GM21526 (cell line): ENCODE measurements at regions not wholly inside any gene's neighbourhood (a gene's known extent, or its start where the extent isn't known, plus 50 kb on each side); places are given as distances from the start of the nearest gene placed in this dataset.

ENCODE experiments used
- ATAC-seq: cut with Tn5 transposase; IDR thresholded peaks from one replicate; pipeline ENCODE4 v1.9.1; 2021; ENCODE audit warnings: moderate library complexity; ENCODE audit not compliant: unreplicated experiment, low FRiP score

GRCh38 chr14:31992011-31992447, 85.1 kb upstream of the ARHGAP5 start:
- no peak for ATAC-seq

GRCh38 chr14:31993521-31993951, 83.6 kb upstream of the ARHGAP5 start:
- ATAC-seq = no peak

- ATAC-seq = no peak
Observed at GRCh38 chr14:31994391-31995033, 82.6 kb upstream of the ARHGAP5 start.

GRCh38 chr14:32003585-32003984, 73.5 kb upstream of the ARHGAP5 start:
- ATAC-seq = no peak

DNA sequence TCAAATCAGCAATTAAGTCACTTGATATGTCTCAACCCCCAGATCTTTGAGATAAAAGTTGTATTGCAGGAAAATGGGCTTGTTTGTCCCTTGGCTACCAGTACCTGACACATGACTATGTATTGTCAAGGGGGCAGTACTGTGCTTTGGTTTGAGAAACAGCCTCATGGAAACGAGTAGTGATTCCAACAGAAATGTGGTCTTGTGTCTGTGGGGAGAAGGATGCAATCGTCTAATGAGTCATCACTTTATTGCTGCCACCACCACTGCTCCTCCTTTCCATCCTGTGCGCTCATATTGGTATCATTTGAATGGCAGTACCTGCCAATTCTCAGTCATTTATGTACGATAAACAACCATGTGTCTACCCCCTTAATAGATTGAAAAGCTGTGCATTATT, 72.8 kb upstream of the ARHGAP5 start:
- ATAC-seq = no peak

DNA sequence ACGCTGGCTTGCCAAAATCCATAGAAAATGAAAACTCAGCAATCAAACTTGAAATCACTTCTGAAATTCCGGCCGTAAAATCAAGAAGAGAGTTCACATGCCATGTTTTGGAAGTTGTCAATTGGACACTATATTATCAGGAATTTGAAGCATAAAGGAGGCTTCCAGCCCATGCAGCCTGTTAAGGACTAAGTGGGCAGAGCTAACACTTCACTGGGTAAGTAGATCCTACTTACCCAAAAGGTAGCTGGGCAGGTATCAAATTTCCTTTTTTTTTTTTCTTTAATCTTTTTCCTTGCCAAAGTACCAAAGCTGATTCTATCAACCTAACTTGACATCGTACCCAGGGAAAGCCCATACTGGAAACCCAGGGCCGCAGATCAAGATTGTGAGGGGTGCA, 71.5 kb upstream of the ARHGAP5 start:
- ATAC-seq = no peak

GRCh38 chr14:32006263-32007110, 70.6 kb upstream of the ARHGAP5 start:
- no peak for ATAC-seq

DNA sequence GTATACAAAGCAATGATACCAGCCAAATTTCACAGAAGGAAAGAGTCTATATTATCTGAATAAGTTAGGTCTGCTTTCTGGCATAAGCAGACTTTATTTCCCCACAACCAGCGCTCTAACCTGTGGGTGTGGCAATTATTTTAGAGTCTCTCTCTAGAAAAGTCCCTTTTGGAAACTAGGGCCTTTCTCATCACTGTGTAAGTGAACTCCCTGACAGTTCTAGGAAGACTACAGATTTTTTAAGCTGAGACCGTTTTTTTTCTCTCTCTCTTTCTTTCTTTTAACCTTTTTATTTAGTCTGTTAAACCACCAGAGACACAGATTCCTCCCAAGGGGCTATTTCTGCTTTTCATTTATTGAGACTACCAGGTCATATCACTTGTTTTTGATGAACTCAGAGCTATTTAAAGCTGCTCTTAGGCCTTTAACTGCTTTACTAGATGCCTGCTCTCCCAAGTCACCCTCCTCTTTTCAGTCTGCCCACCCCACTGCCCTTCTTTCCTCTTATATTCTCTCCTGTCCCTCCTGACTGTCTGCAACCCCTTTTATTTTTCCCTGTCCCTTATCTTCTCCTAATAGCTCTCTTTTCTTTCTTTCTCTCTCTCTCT, 69.2 kb upstream of the ARHGAP5 start:
- ATAC-seq = no peak

- no peak for ATAC-seq
Observed at GRCh38 chr14:32008602-32009193, 68.4 kb upstream of the ARHGAP5 start.

GRCh38 chr14:32009221-32009975, 67.7 kb upstream of the ARHGAP5 start:
- no peak for ATAC-seq

DNA sequence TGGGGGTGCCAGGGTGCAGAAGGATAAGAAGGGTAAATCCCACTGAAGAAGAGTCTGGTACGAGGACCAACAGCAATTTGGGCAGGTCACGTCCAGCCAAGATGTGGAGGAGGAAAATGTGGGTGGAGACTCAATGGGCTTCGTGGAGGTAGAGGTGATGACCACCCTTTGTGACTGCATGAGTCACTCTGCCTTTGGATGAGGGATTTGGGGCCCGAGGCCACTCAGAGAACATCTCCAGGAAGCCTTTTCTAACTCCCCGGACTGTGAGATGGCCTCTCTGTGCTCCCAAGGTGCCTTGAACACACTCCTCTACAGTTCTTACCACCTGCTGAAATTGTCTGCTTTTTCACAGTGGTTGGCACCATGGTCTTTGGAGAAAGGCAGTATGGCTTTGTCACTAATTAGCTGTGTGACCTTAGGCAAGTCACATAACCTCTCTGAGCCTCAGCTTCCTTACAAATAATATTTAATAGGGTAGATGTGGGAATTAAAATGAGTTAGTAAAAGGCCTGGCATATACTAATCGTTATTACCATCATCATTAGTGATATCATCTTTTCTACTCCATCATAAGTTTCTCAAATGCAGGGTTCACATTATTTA, 67.0 kb upstream of the ARHGAP5 start:
- ATAC-seq = no peak

DNA sequence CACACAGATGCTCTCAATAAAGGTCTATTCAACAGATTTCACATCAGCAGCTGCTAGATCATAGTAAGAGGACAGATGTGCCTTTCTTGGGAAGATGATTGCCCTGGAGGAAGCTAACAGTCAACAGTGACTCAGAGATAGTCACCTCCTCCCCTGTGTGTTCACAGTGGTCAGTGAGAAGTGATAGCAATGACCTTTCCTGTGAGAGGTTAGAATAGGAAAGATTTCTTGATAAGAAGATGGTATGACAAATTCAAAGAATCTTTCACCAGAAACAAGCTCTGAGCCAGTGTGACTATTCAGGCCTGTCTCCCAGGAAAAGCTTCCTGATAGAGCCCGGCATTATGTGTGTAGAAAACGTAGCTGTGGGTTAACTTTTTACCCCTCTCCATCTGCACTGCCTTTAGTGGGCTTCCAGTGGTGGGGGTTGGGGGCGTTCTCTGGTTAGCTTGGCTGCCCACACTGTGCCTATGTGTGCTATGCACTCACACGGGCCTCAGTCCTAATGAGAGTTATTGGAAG, 66.4 kb upstream of the ARHGAP5 start:
- ATAC-seq = no peak

GRCh38 chr14:32011225-32011624, 65.9 kb upstream of the ARHGAP5 start:
- ATAC-seq = no peak

- no peak for ATAC-seq
Observed at GRCh38 chr14:32012062-32012461, 65.0 kb upstream of the ARHGAP5 start.

GRCh38 chr14:32012571-32012970, 64.5 kb upstream of the ARHGAP5 start:
- no peak for ATAC-seq

DNA sequence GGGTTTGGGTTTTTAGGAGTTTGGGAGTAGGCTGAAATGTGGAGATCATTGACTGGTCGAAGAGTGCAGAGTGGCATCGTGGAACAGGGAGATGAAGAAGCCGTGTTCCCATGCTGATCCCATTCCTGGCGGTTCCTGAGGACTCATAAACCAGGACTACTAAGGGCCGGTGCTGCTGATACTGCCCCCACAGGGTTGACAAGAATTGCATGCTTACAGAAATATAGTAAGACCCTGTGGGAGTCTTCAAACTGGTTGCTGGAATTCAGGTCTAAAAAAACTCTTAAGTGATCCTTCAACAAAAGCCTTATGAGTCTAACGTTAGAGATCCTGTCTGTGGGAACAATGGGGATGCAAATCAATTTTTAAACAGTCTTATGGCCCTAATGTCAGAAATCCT, 64.0 kb upstream of the ARHGAP5 start:
- ATAC-seq = no peak

GRCh38 chr14:32014057-32014456, 63.0 kb upstream of the ARHGAP5 start:
- ATAC-seq = no peak

DNA sequence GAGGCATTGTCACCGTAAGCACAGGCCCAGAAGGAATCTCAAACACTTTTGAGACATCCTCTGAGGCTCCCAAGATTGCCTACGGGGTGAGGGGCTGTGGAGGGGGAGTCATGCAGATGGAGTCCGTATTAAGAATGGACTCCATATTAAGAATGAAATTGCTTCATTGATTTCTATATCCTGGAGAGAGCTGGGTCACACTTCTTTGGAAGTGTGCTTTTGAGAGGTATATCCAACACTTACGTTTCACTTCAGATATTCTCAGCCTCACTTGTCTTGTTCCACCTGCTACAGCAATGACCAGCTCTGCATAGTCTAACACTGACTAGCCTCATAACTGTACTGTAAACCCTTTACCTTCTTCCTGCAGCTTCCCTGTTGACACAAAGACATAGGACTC, 62.6 kb upstream of the ARHGAP5 start:
- no peak for ATAC-seq

DNA sequence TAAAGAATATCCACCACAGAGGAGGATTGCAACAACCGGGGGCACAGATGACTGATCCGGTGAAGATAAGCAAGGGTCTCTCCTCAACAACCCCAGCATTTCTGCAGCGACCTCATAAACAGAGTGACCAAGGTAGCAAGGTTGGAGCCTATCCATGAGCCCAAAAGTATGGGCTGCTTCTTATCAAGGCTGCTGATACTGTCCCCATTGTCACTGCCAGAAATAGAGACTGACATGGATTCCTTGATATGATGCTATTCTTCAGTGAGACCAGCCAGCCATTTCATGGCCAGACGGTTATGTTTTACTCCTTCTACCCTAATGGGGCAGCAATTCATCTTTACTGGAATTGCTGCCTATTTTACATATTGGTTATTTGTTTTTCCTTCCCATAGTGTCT, 61.9 kb upstream of the ARHGAP5 start:
- no peak for ATAC-seq

- no peak for ATAC-seq
Observed at GRCh38 chr14:32017587-32017986, 59.5 kb upstream of the ARHGAP5 start.
